H1 (cell line): ENCODE measurements at regions not wholly inside any gene's neighbourhood (a gene's known extent, or its start where the extent isn't known, plus 50 kb on each side); places are given as distances from the start of the nearest gene placed in this dataset.

Experiments used
- BACH1 ChIP-seq: IDR thresholded peaks from 2 replicates; pipeline ENCODE4 v1.6.1; 2012; ENCODE audit warnings: low read length, improper control_type of control experiment
- CBX8 ChIP-seq: fragments of 300-800, 300-1000 bp; sonication (generic); IDR thresholded peaks from 2 replicates; pipeline ENCODE4 v1.7.1; 2016; ENCODE audit warnings: low read depth, low read length, borderline replicate concordance
- HDAC2 ChIP-seq, 2 experiments: fragments of 300-600 bp in 1 of 2; sonication (generic) in 1 of 2; IDR thresholded peaks; 2 replicates each; pipeline ENCODE4 v1.6.1; 2011 to 2012; ENCODE audit warnings: low read depth in 2 of 2, low read length in 2 of 2, mild to moderate bottlenecking in 2 of 2, moderate library complexity in 2 of 2, borderline replicate concordance in 1 of 2, inconsistent platforms in 1 of 2
- KDM5A ChIP-seq: fragments of 200-600 bp; IDR thresholded peaks from 2 replicates; pipeline ENCODE4 v1.7.1; 2012; ENCODE audit warnings: mild to moderate bottlenecking, low read length, inconsistent platforms, mixed read lengths
- NANOG ChIP-seq: IDR thresholded peaks from 2 replicates; pipeline ENCODE4 v1.6.1; 2011; ENCODE audit warnings: low read length, low read depth, mild to moderate bottlenecking, inconsistent platforms; ENCODE audit not compliant: insufficient read depth, poor library complexity, severe bottlenecking
- PHF8 ChIP-seq: fragments of 200-600 bp; sonication (generic); conservative IDR thresholded peaks from 2 replicates; pipeline ENCODE4 v1.7.1; 2012; ENCODE audit warnings: low read depth, mild to moderate bottlenecking, inconsistent platforms, low read length, moderate library complexity
- POU5F1 ChIP-seq: IDR thresholded peaks from 2 replicates; pipeline ENCODE4 v1.6.1; 2011; ENCODE audit warnings: low read depth, mild to moderate bottlenecking, low read length, moderate library complexity
- RAD21 ChIP-seq, 2 experiments: IDR thresholded peaks in 1 of 2; conservative IDR thresholded peaks in 1 of 2; 2 replicates each; pipeline ENCODE4 v1.6.1; 2011; ENCODE audit warnings: low read depth in 2 of 2, low read length in 2 of 2, improper control_type of control experiment in 1 of 2, inconsistent platforms in 1 of 2, mild to moderate bottlenecking in 1 of 2, moderate library complexity in 1 of 2
- TF ChIP-seq, protein P1 (sequence below), 3 experiments: IDR thresholded peaks; 1 replicate in 2 of 3; 2 replicates in 1 of 3; pipeline versions ENCODE4 v1.5.1 to v1.6.1; 2011; ENCODE audit warnings: low read length in 3 of 3, mild to moderate bottlenecking in 3 of 3, inconsistent platforms in 2 of 3, low read depth in 1 of 3, moderate library complexity in 1 of 3; ENCODE audit not compliant: insufficient read depth in 1 of 3; ENCODE audit errors: control extremely low read depth in 1 of 3

GRCh38 chr1:221638595-221638994 lies 103.3 kb downstream of the DUSP10 start (continued):
- TF ChIP-seq CBX8 (no peak), POU5F1 (no peak), BACH1 (no peak), HDAC2 (IDR thresholded peaks at IDR 0.05; ENCODE audit: borderline replicate concordance in 1 of 2, low read depth in 2 of 2, low read length in 2 of 2) (no peak), KDM5A (no peak), NANOG (no peak), RAD21 (IDR thresholded peaks at IDR 0.05 in 1 of 2, conservative IDR thresholded peaks at IDR 0.05 in 1 of 2; ENCODE audit: low read depth in 2 of 2, low read length in 2 of 2) (no peak), PHF8 (no peak)
- TF ChIP-seq, protein P1, sequence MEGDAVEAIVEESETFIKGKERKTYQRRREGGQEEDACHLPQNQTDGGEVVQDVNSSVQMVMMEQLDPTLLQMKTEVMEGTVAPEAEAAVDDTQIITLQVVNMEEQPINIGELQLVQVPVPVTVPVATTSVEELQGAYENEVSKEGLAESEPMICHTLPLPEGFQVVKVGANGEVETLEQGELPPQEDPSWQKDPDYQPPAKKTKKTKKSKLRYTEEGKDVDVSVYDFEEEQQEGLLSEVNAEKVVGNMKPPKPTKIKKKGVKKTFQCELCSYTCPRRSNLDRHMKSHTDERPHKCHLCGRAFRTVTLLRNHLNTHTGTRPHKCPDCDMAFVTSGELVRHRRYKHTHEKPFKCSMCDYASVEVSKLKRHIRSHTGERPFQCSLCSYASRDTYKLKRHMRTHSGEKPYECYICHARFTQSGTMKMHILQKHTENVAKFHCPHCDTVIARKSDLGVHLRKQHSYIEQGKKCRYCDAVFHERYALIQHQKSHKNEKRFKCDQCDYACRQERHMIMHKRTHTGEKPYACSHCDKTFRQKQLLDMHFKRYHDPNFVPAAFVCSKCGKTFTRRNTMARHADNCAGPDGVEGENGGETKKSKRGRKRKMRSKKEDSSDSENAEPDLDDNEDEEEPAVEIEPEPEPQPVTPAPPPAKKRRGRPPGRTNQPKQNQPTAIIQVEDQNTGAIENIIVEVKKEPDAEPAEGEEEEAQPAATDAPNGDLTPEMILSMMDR (IDR thresholded peaks at IDR 0.05; ENCODE audit: control extremely low read depth in 1 of 3, insufficient read depth in 1 of 3, low read depth in 1 of 3, low read length in 3 of 3), result no peak
- TF ChIP-seq, all 59 proteins: peak for 0
